HG02763 (cell line): ENCODE measurements at regions not wholly inside any gene's neighbourhood (a gene's known extent, or its start where the extent isn't known, plus 50 kb on each side); places are given as distances from the start of the nearest gene placed in this dataset.

Experiments
- ATAC-seq: cut with Tn5 transposase; IDR thresholded peaks from one replicate; pipeline ENCODE4 v1.9.1; 2021; ENCODE audit warnings: mild to moderate bottlenecking, moderate library complexity; ENCODE audit not compliant: unreplicated experiment

GRCh38 chr3:181764544-181764943 is 52.8 kb downstream of the SOX2 start:
- no peak for ATAC-seq

GRCh38 chr3:181770296-181770695 is 58.6 kb downstream of the SOX2 start:
- ATAC-seq: no peak

DNA sequence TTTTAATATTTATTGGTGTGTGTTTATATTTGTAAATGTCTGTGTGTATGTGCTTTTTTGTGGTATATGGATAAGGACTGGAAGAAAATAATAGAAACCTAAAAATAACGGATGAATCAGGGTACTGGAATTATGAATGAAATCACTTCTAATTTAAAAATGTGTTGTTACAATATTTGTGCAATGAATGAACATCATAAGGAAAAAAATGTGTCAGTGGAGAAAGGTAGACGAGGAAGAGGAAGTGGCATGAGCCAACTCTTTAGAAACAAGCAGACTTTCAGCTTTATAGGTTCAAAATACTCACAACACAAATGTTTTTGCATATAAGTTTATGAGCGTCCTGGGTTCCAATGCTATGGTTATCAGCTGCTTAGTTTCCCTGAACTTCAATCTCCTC is 59.4 kb downstream of the SOX2 start:
- ATAC-seq: no peak

DNA sequence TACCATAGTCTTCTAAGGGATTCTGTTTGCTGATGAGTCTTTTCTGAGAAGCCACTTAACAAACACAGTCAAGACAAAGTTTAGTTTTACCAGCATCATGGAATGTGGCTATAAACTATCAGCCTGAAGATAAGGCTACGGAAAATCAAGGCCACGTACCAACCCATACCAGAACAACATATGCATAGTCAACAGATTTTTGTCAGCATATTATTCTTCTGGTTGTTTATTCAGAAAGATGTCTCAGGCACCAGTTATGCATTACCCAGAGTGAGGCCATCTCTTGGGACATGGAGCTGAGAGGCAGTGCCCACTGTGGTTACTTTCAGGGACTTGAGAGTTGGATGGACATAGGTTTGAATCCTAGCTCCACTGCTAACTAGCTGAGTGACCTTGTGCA is 60.4 kb downstream of the SOX2 start:
- no peak for ATAC-seq

DNA sequence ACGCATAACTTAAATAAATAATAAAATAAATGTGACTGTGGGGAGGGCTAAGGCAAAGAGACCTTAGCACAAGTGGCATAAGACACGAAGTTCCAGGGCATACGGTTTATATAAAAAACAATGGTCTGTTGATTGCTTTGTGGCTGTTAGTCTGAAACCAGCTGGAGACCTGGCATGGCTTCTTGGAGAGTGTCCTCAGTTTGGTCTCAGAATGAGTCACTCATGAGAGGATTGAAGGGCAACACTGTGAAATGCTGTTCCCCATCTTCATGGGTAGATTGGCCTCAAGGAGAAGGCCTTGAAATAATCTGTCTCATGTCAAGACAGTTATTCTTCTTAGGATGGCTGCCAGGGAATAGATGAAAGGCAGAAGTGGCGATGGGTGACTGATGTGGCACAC is 62.2 kb downstream of the SOX2 start:
- no peak for ATAC-seq

DNA sequence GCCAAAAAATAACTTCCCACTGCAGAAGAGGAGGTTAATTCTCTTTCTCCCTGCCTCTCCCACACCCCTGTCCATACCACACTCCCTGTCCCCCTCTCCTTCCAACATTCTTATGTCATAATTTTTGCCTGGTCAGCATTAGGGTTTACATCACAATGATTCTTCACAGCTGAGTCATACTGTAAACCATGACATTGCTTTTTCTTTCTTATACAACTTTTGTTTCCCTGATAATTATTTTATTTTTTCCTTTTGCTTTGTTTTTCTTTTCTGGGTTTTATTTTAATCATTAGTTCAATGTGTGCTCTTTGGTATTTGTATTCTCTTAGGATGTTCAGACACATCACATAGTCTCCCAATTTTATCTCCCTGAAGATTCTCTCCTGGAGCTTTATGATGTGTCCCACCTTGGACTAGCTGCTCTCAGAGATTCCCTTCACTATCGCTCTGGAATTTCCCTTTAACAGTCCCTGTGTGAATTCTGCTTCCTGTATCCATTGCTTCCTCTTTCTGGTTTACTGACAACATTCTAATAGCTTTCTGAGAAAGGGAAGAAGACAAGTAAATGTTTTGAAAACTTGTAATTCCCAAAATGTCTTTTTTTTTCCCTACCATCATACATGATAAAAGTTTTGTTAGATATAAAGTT is 70.7 kb downstream of the SOX2 start:
- ATAC-seq: no peak

DNA sequence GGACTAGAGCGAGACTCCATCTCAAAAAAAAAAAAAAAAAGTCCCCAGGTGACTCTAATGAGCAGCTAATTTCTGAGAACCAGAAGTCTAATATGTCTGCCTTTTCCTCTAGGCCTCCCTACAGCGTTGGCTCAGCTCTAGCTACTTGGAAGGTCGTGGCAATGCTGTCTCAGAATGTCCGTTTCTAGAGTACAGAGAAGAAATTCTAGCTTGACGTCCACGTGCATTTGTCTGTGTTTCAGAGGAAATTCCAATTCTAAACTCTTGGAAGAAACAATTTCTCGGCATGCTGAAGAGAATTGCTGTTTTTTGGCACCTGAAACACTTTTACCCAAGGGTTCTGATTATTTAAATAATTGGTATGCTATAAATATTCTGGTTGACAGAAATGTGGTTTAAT is 78.8 kb downstream of the SOX2 start:
- ATAC-seq: no peak

DNA sequence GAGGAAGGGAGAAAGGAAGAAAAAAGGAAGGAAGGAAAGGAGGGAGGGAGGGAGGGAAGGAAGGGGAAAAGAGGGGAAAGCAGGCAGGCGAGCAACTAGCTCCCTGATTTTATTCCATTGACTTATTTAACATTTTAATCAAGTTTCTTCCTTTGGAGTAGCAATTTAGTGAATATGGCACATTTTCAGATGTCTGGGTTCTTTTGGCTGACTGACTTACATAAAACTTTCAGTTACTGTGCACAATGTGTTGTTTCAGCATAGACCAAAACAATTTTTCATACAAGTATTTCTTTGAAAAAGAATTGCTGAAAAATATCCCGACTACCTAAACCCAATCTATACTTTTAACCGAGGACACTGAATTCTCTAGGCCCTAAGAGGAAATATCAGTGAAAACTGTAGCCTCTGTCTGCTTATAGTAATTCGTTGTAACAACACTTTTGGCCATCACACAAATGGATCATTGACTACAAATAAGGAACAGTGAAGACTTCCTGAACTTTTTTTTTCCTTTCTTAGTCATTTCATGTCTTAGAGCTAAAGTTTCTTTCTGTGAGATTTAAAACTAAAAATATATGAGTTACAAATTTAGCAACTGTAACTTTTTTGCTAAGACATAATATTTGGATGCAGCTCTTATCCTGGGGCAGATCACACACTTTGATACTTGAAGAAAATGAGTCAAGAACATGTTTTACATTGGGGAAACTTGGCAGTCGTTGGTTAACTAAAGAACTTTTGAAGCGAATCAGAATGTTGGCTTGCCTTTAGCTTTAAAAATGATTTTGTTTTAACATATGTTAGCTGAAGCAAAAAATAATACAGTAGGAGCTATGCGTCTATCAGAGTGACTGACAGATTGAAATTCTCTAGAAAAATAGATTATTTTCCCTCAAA is 79.6 kb downstream of the SOX2 start:
- no peak for ATAC-seq

DNA sequence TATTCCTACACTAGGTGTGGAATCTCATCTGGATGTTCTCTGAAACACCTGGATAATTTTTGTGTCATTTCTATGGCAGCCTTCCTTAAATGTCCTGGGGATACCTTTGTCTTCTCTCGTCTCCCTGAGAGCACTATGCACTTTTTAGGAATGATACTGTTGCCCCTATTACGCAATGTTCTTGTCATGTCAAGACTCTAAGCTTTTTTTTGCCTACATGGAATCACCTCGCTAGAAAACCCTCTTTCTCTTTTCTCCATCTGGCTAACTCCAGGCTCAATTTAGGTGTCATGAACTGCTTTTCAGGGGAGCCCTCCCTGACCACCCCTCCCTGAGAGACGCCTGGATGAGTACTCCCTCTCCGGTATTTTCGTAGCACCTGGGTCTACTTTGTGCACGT is 81.3 kb downstream of the SOX2 start:
- ATAC-seq: no peak

GRCh38 chr3:181794011-181794790 is 82.5 kb downstream of the SOX2 start:
- no peak for ATAC-seq

- ATAC-seq: no peak
These were observed 84.9 kb downstream of the SOX2 start for GRCh38 chr3:181796641-181797040.

DNA sequence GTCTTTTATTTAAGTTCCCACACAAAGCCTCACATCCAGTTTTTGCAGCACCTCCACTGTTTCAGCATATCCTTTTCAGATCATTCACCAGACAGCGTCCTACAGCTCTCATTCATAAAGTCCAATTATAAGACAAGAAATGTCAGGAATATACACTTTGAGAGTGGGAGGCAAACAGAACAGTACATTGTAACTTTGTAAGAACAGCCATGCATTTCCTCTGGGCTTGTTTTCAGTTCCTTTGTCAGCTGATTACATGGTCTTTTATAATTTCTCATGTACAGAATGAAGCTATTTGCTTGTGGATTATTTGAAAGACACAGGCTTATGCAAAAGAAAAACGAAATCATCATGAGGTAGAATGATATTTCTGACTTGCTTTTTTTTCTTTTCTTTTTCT is 85.7 kb downstream of the SOX2 start:
- ATAC-seq: no peak

GRCh38 chr3:181805703-181806102 is 94.0 kb downstream of the SOX2 start:
- no peak for ATAC-seq

GRCh38 chr3:181808053-181808452 is 96.3 kb downstream of the SOX2 start:
- no peak for ATAC-seq

GRCh38 chr3:181823716-181824115 is 112.0 kb downstream of the SOX2 start:
- ATAC-seq: no peak

- ATAC-seq: no peak
These were observed 113.2 kb downstream of the SOX2 start for GRCh38 chr3:181824961-181825360.

GRCh38 chr3:181839039-181839915 is 127.6 kb downstream of the SOX2 start:
- no peak for ATAC-seq

DNA sequence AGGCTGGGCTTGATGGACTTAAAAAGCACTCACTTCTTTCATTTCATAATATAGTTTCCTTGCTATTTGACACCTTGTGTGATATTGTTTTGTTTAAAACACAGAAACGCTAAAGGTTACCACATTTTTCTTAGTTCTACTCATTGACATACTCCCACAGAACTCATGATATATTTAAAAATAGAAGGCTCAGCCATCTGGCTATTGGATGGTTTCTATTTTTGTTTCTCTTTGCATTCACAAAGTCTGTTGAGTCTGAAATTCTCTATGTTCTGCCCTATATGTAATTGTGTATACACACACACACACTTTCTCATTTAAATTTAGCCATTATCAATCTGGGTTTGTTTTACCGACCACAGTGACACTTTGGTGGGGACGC is 128.2 kb downstream of the SOX2 start:
- ATAC-seq: no peak

DNA sequence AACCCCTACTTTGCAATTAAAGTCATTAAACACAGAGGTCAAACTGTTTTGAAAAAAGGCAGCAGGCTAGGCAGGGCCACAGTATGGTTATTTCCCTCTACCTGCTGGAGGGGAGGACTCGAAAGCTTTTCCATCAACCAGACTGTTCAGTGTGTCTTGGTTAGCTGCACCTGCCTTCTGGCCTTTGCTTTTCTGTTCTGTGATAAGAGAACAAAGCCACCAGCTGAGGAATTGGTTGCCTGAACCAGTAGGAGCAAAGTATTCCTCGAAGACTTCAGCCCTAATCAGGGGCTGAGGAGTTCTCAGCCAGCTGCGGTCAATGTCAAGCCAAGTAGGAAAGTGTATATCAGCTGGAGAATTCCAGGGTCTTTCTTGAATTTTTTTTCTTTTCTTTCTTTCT is 132.5 kb downstream of the SOX2 start:
- ATAC-seq: no peak

DNA sequence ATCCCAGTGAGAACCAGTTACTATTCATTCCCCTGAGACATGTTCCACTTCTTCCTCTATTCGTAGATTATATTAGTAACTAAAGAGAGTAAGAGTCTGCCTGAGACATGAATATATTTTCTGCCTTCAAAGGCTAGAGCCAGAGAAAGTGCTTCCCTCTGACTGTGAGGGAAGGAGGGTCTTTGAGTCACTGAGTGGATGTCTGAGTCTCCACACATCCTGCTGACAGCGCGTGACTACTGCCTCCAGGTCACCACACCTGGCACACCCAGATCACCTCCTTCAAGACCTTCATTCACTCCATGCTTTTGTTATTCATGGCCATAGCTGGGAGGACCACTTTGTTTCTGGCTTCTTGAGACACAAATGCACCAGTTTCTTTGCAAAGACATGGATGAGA is 135.6 kb downstream of the SOX2 start:
- ATAC-seq: no peak

DNA sequence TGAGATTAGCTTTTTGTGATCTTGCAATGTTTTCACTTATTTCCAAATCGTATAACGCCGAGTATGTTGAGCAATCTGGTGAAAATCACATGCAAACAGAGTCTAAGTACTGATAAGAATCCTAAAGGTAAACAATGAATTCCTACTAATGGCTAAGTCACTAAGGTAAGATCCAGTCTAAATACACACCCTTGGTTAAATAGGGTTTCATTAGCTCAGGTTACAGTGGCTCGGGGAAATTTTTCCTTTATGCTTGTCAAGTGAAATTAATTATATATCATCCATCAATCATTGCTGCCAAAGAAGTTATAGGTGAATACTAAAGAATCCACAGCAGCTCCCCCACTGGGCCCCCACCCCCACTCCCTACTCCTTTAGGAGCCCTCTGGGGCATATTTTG is 139.3 kb downstream of the SOX2 start:
- no peak for ATAC-seq
